ENCODE measurements at regions not wholly inside any gene's neighbourhood (a gene's known extent, or its start where the extent isn't known, plus 50 kb on each side); places are given as distances from the start of the nearest gene placed in this dataset.

- H3K36me3 ChIP-seq (ENCODE audit: control insufficient read depth, insufficient read depth, low read length) = no peaks in the 10 kb centered on the region
Measured at GRCh38 chr16:62764572-62764971, 728.3 kb upstream of the CDH8 start.

GRCh38 chr16:62760398-62760797 lies 724.2 kb upstream of the CDH8 start:
- H3K36me3 ChIP-seq (ENCODE audit: control insufficient read depth, insufficient read depth, low read length) = no peaks in the 10 kb centered on the region
- DNase-seq (ENCODE audit: low read depth) (no peak), FAIRE-seq (no peak)
- TF ChIP-seq CTCF (IDR thresholded peaks at IDR 0.05; ENCODE audit: insufficient read depth, low read length, severe bottlenecking) = no peak
- H3K4me3 ChIP-seq (ENCODE audit: low read depth, low read length) = no peak overlapping the region
- no peaks in the 10 kb centered on the region for H3K27me3 ChIP-seq (ENCODE audit: control insufficient read depth, insufficient read depth, low read length)

More at GRCh38 chr16:62764572-62764971, 728.3 kb upstream of the CDH8 start:
- no peak for FAIRE-seq
- H3K4me3 ChIP-seq (ENCODE audit: low read depth, low read length) = no peak overlapping the region
- no peaks in the 10 kb centered on the region for H3K27me3 ChIP-seq (ENCODE audit: control insufficient read depth, insufficient read depth, low read length)
- no peak for TF ChIP-seq CTCF (IDR thresholded peaks at IDR 0.05; ENCODE audit: insufficient read depth, low read length, severe bottlenecking)
- no peak for DNase-seq (ENCODE audit: low read depth)

- DNase-seq (ENCODE audit: low read depth) (no peak), FAIRE-seq (no peak)
- H3K36me3 ChIP-seq (ENCODE audit: control insufficient read depth, insufficient read depth, low read length) = no peaks in the 10 kb centered on the region
- no peak for TF ChIP-seq CTCF (IDR thresholded peaks at IDR 0.05; ENCODE audit: insufficient read depth, low read length, severe bottlenecking)
- no peak overlapping the region for H3K4me3 ChIP-seq (ENCODE audit: low read depth, low read length)
- H3K27me3 ChIP-seq (ENCODE audit: control insufficient read depth, insufficient read depth, low read length) = no peaks in the 10 kb centered on the region
Measured at GRCh38 chr16:62755938-62756337, 719.7 kb upstream of the CDH8 start.

GRCh38 chr16:62752854-62753253 lies 716.6 kb upstream of the CDH8 start:
- H3K27me3 ChIP-seq (ENCODE audit: control insufficient read depth, insufficient read depth, low read length) = no peaks in the 10 kb centered on the region
- no peaks in the 10 kb centered on the region for H3K36me3 ChIP-seq (ENCODE audit: control insufficient read depth, insufficient read depth, low read length)
- no peak for TF ChIP-seq CTCF (IDR thresholded peaks at IDR 0.05; ENCODE audit: insufficient read depth, low read length, severe bottlenecking)
- FAIRE-seq (no peak), DNase-seq (ENCODE audit: low read depth) (no peak)
- no peak overlapping the region for H3K4me3 ChIP-seq (ENCODE audit: low read depth, low read length)

GRCh38 chr16:62751218-62751617 lies 715.0 kb upstream of the CDH8 start:
- Histone ChIP-seq H3K4me3 (ENCODE audit: low read depth, low read length) (no peak overlapping the region), H3K36me3 (ENCODE audit: control insufficient read depth, insufficient read depth, low read length) (no peaks in the 10 kb centered on the region), H3K27me3 (ENCODE audit: control insufficient read depth, insufficient read depth, low read length) (no peaks in the 10 kb centered on the region)
- no peak for DNase-seq (ENCODE audit: low read depth)
- no peak for FAIRE-seq
- TF ChIP-seq CTCF (IDR thresholded peaks at IDR 0.05; ENCODE audit: insufficient read depth, low read length, severe bottlenecking) = no peak

GRCh38 chr16:62741692-62742091 lies 705.5 kb upstream of the CDH8 start:
- no peak for TF ChIP-seq CTCF (IDR thresholded peaks at IDR 0.05; ENCODE audit: insufficient read depth, low read length, severe bottlenecking)
- no peaks in the 10 kb centered on the region for H3K36me3 ChIP-seq (ENCODE audit: control insufficient read depth, insufficient read depth, low read length)
- H3K27me3 ChIP-seq (ENCODE audit: control insufficient read depth, insufficient read depth, low read length) = no peaks in the 10 kb centered on the region
- DNase-seq (ENCODE audit: low read depth) = no peak
- no peak overlapping the region for H3K4me3 ChIP-seq (ENCODE audit: low read depth, low read length)
- no peak for FAIRE-seq

Measured in bronchial epithelial cell (primary cell).